Gastroesophageal sphincter (tissue), 3 donors: ENCODE measurements at regions not wholly inside any gene's neighbourhood (a gene's known extent, or its start where the extent isn't known, plus 50 kb on each side); places are given as distances from the start of the nearest gene placed in this dataset.

ENCODE experiments used
- EP300 ChIP-seq: sonication (generic); formaldehyde crosslinking; IDR thresholded peaks from one replicate; pipeline ENCODE4 v1.6.1; 2017; ENCODE audit warnings: antibody characterized with exemption, mild to moderate bottlenecking
- TF ChIP-seq, protein P1 (sequence below), 4 experiments: fragments of 200-600 bp in 2 of 4; fragments of 450-650 bp in 2 of 4; sonication (generic) in 1 of 4; IDR thresholded peaks; one replicate each; pipeline ENCODE4 v1.5.1; 2017 to 2019; ENCODE audit warnings: antibody characterized with exemption in 4 of 4, mild to moderate bottlenecking in 2 of 4, moderate library complexity in 2 of 4

DNA sequence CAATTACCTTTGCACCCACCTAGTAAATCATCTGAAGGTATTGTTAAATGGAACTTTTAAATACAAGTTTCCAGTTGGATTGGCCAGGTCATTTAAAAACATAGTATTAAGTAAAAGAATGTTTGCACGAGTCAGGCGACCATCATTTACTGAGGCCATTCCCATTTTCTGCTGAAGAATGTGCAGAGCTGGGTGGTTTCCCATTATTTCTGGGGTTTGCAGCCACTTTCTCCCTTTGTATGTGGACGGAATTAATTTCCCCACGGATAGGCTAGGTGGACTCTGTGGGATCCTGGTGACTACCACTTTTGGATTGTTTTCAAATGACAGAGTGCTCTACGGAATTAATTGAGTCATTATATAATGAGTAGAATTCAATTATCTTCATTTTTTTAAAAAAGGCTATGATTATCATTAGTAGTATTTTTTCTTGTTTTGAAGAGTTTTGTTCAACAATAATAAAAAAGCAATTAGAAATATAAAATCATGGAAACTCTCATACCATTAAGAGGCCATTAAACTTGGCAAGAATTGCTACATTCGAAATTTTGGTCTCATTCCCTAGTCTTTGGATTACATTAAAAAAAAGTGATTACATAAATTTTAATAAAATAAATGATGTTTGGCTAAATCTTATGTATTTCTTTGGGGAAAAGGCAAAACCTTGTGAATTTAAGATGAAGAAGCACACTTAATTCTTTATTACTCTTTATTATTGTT is 120.4 kb upstream of the FZD8 start:
- TF ChIP-seq, protein P1, sequence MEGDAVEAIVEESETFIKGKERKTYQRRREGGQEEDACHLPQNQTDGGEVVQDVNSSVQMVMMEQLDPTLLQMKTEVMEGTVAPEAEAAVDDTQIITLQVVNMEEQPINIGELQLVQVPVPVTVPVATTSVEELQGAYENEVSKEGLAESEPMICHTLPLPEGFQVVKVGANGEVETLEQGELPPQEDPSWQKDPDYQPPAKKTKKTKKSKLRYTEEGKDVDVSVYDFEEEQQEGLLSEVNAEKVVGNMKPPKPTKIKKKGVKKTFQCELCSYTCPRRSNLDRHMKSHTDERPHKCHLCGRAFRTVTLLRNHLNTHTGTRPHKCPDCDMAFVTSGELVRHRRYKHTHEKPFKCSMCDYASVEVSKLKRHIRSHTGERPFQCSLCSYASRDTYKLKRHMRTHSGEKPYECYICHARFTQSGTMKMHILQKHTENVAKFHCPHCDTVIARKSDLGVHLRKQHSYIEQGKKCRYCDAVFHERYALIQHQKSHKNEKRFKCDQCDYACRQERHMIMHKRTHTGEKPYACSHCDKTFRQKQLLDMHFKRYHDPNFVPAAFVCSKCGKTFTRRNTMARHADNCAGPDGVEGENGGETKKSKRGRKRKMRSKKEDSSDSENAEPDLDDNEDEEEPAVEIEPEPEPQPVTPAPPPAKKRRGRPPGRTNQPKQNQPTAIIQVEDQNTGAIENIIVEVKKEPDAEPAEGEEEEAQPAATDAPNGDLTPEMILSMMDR (IDR thresholded peaks at IDR 0.05), result no peak
- TF ChIP-seq EP300, result no peak
